Fibroblast of pulmonary artery (primary cell): ENCODE measurements at regions not wholly inside any gene's neighbourhood (a gene's known extent, or its start where the extent isn't known, plus 50 kb on each side); places are given as distances from the start of the nearest gene placed in this dataset.
"Not testable (repeated sequence)": the region's sequence is repeated elsewhere in the genome, so short reads cannot be mapped to it uniquely, and the experiment has no call there.

ENCODE experiments used
- DNase-seq: peaks from one replicate; pipeline ENCODE4 v3.0.0-alpha.2; 2010; ENCODE audit warnings: low read depth
- H3K4me3 ChIP-seq: replicated peaks from 2 replicates; pipeline ENCODE4 v1.5.1; 2011; ENCODE audit warnings: low read depth, mild to moderate bottlenecking, control low read depth, low read length, moderate library complexity
- CTCF ChIP-seq: IDR thresholded peaks from 2 replicates; pipeline ENCODE4 v1.5.1; 2011; ENCODE audit warnings: mild to moderate bottlenecking, control low read depth, low read length, inconsistent platforms; ENCODE audit errors: missing control alignments

GRCh38 chr12:23139026-23139425 lies 514.1 kb downstream of the ETNK1 start:
- DNase-seq, result no peak
- H3K4me3 ChIP-seq, result no peak overlapping the region
- no peak for TF ChIP-seq CTCF

GRCh38 chr12:23140710-23141109 lies 515.7 kb downstream of the ETNK1 start:
- TF ChIP-seq CTCF, result no peak
- DNase-seq, result peak; percentile 1
- no peak overlapping the region for H3K4me3 ChIP-seq

- no peak overlapping the region for H3K4me3 ChIP-seq
- DNase-seq, result no peak
- no peak for TF ChIP-seq CTCF
These were observed 516.4 kb downstream of the ETNK1 start for GRCh38 chr12:23141335-23141734.

GRCh38 chr12:23146070-23146469 lies 521.1 kb downstream of the ETNK1 start:
- H3K4me3 ChIP-seq, DNase-seq: not testable (repeated sequence)

- TF ChIP-seq CTCF, result no peak
- DNase-seq, result no peak
- no peak overlapping the region for H3K4me3 ChIP-seq
These were observed 543.5 kb downstream of the ETNK1 start for GRCh38 chr12:23168459-23168858.

- DNase-seq, result no peak
These were observed 544.2 kb downstream of the ETNK1 start for GRCh38 chr12:23169012-23169695.

GRCh38 chr12:23169696-23170013 lies 544.7 kb downstream of the ETNK1 start:
- DNase-seq, result no peak
- no peak overlapping the region for H3K4me3 ChIP-seq
- TF ChIP-seq CTCF, result no peak

More at GRCh38 chr12:23169012-23169695, 544.2 kb downstream of the ETNK1 start:
- H3K4me3 ChIP-seq, result no peak overlapping the region
- no peak for TF ChIP-seq CTCF
